DND-41 (cell line): ENCODE measurements at regions not wholly inside any gene's neighbourhood (a gene's known extent, or its start where the extent isn't known, plus 50 kb on each side); places are given as distances from the start of the nearest gene placed in this dataset.
"Not testable (repeated sequence)": the region's sequence is repeated elsewhere in the genome, so short reads cannot be mapped to it uniquely, and the experiment has no call there.

Experiments used
- ATAC-seq: fragments of 200-7000 bp; cut with Tn5 transposase; 3 replicates; pipeline ENCODE4 v1.9.1; 2021; ENCODE audit warnings: low read depth; ENCODE audit not compliant: insufficient read depth
- DNase-seq: peaks from one replicate; pipeline ENCODE4 v3.0.0-alpha.2; 2020
- H2AFZ ChIP-seq: 2 replicates; pipeline ENCODE4 v1.6.0; 2012; ENCODE audit warnings: low read depth, low read length
- H3K27ac ChIP-seq: 2 replicates; pipeline ENCODE4 v1.5.1; 2012; ENCODE audit warnings: low read length, inconsistent platforms
- H3K27me3 ChIP-seq: fragments of 200-600 bp; sonication (generic); 2 replicates; pipeline ENCODE4 v1.6.0; 2012; ENCODE audit warnings: low read length, mild to moderate bottlenecking, inconsistent platforms; ENCODE audit not compliant: insufficient read depth, poor library complexity
- H3K36me3 ChIP-seq: 2 replicates; pipeline ENCODE4 v1.5.1; 2012; ENCODE audit warnings: low read length, inconsistent platforms; ENCODE audit not compliant: insufficient read depth
- H3K4me1 ChIP-seq: 2 replicates; pipeline ENCODE4 v1.5.1; 2012; ENCODE audit warnings: mild to moderate bottlenecking, low read length; ENCODE audit not compliant: insufficient read depth
- H3K4me2 ChIP-seq: 2 replicates; pipeline ENCODE4 v1.6.0; 2012; ENCODE audit warnings: mild to moderate bottlenecking, moderate library complexity, low read length, inconsistent platforms; ENCODE audit not compliant: insufficient read depth
- H3K4me3 ChIP-seq, 2 experiments: fragments of 200-600 bp in 1 of 2; shearing (Covaris generic) in 1 of 2; 2 replicates each; pipeline ENCODE4 v1.5.1; 2012 to 2016; ENCODE audit warnings: inconsistent platforms in 2 of 2, low read length in 2 of 2, mild to moderate bottlenecking in 2 of 2, low read depth in 1 of 2, moderate library complexity in 1 of 2
- H3K79me2 ChIP-seq: 2 replicates; pipeline ENCODE4 v1.6.0; 2012; ENCODE audit warnings: low read length, inconsistent platforms; ENCODE audit not compliant: insufficient read depth
- H3K9ac ChIP-seq: 2 replicates; pipeline ENCODE4 v1.6.0; 2012; ENCODE audit warnings: low read depth, mild to moderate bottlenecking, inconsistent platforms, low read length, moderate library complexity
- H3K9me3 ChIP-seq: 2 replicates; pipeline ENCODE4 v1.5.1; 2012; ENCODE audit warnings: low read length, moderate library complexity, mild to moderate bottlenecking, inconsistent platforms; ENCODE audit not compliant: insufficient read depth, severe bottlenecking
- H4K20me1 ChIP-seq: 2 replicates; pipeline ENCODE4 v1.6.0; 2012; ENCODE audit warnings: low read length; ENCODE audit not compliant: insufficient read depth
- CTCF ChIP-seq: IDR thresholded peaks from 2 replicates; pipeline ENCODE4 v1.5.1; 2012; ENCODE audit warnings: borderline replicate concordance, low read length, moderate library complexity, mild to moderate bottlenecking; ENCODE audit not compliant: poor library complexity, severe bottlenecking; ENCODE audit errors: extremely low read depth
- EZH2 ChIP-seq: IDR thresholded peaks from 3 replicates; pipeline ENCODE4 v1.6.1; 2012; ENCODE audit warnings: borderline replicate concordance, low read depth, mild to moderate bottlenecking, moderate library complexity, low read length, inconsistent platforms; ENCODE audit not compliant: severe bottlenecking

- Histone ChIP-seq H2AFZ (no peak overlapping the region), H3K27ac (no peak overlapping the region), H3K9ac (no peak overlapping the region), H3K4me1 (no peaks in the 10 kb centered on the region), H3K4me3 (no peak overlapping the region), H3K36me3 (no peaks in the 10 kb centered on the region), H3K9me3 (no peaks in the 10 kb centered on the region), H4K20me1 (0 out of 2 replicates have a peak, but pooled peaks cover 4% of the 10 kb centered on the region), H3K4me2 (no peak overlapping the region), H3K27me3 (no peaks in the 10 kb centered on the region), H3K79me2 (no peaks in the 10 kb centered on the region)
- TF ChIP-seq EZH2 (no peak), CTCF (no peak)
- ATAC-seq (no peak), DNase-seq (no peak)
Measured at GRCh38 chr22:47400701-47401591, 638.5 kb downstream of the TBC1D22A start.

GRCh38 chr22:47400131-47400530, 637.7 kb downstream of the TBC1D22A start:
- not testable (repeated sequence) for ATAC-seq, H3K79me2 ChIP-seq, H3K4me1 ChIP-seq, H3K27me3 ChIP-seq, H3K4me3 ChIP-seq, H3K9ac ChIP-seq, H3K27ac ChIP-seq, H3K9me3 ChIP-seq, H4K20me1 ChIP-seq, H2AFZ ChIP-seq, H3K36me3 ChIP-seq, DNase-seq, H3K4me2 ChIP-seq

- ATAC-seq (no peak), DNase-seq (no peak)
- H3K27me3 ChIP-seq, result no peaks in the 10 kb centered on the region
- H3K4me3 ChIP-seq, result no peak overlapping the region
- H3K4me1 ChIP-seq, result no peaks in the 10 kb centered on the region
- H4K20me1 ChIP-seq, result 0 out of 2 replicates have a peak, but pooled peaks cover 4% of the 10 kb centered on the region
- H3K79me2 ChIP-seq, result no peaks in the 10 kb centered on the region
- H3K27ac ChIP-seq, result no peak overlapping the region
- H3K4me2 ChIP-seq, result no peak overlapping the region
- H2AFZ ChIP-seq, result no peak overlapping the region
- H3K36me3 ChIP-seq, result no peaks in the 10 kb centered on the region
- H3K9ac ChIP-seq, result no peak overlapping the region
- H3K9me3 ChIP-seq, result no peaks in the 10 kb centered on the region
- TF ChIP-seq CTCF (no peak), EZH2 (no peak)
Measured at GRCh38 chr22:47398921-47399790, 636.7 kb downstream of the TBC1D22A start.

GRCh38 chr22:47398491-47398890, 636.0 kb downstream of the TBC1D22A start:
- Histone ChIP-seq H3K36me3 (no peaks in the 10 kb centered on the region), H3K27me3 (no peaks in the 10 kb centered on the region), H3K4me2 (no peak overlapping the region), H3K4me3 (no peak overlapping the region), H4K20me1 (0 out of 2 replicates have a peak, but pooled peaks cover 4% of the 10 kb centered on the region), H3K9ac (no peak overlapping the region), H3K79me2 (no peaks in the 10 kb centered on the region), H3K9me3 (no peaks in the 10 kb centered on the region), H3K4me1 (no peaks in the 10 kb centered on the region), H2AFZ (no peak overlapping the region), H3K27ac (no peak overlapping the region)
- TF ChIP-seq CTCF, result no peak
- no peak for TF ChIP-seq EZH2
- ATAC-seq (no peak), DNase-seq (no peak)
